ENCODE measurements at regions not wholly inside any gene's neighbourhood (a gene's known extent, or its start where the extent isn't known, plus 50 kb on each side); places are given as distances from the start of the nearest gene placed in this dataset.
"Not testable (repeated sequence)": the region's sequence is repeated elsewhere in the genome, so short reads cannot be mapped to it uniquely, and the experiment has no call there.

DNA sequence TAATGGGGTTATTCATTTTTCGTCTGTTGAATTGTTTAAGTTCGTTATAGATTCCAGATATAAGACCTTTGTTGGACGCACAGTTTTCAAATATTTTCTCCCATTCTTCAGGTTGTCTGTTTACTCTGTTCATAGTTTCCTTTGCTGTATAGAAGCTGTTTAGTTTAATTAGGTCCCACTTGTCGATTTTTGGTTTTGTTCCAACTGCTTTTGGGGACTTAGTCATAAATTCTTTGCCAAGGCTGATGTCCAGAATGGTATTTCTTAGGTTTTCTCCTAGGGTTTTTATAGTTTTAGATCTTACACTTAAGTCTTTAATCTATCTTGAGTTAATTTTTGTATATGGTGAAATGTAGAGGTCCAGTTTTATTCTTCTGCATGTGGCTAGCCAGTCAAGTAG lies 58.9 kb upstream of the ZNF280D start:
- CTCF ChIA-PET, result no interaction called here
- POLR2A ChIA-PET, result no interaction called here
- no peak for DNase-seq (ENCODE audit: low read depth, low spot score)
- Histone ChIP-seq H3K27ac (ENCODE audit: low read depth, low read length) (no peak overlapping the region), H3K9me3 (ENCODE audit: control insufficient read depth, insufficient read depth, low read length) (no peaks in the 10 kb centered on the region), H3K27me3 (ENCODE audit: control insufficient read depth, insufficient read depth, low read length) (no peaks in the 10 kb centered on the region), H3K4me3 (ENCODE audit: low read depth, low read length) (no peak overlapping the region)
- TF ChIP-seq, protein P1, sequence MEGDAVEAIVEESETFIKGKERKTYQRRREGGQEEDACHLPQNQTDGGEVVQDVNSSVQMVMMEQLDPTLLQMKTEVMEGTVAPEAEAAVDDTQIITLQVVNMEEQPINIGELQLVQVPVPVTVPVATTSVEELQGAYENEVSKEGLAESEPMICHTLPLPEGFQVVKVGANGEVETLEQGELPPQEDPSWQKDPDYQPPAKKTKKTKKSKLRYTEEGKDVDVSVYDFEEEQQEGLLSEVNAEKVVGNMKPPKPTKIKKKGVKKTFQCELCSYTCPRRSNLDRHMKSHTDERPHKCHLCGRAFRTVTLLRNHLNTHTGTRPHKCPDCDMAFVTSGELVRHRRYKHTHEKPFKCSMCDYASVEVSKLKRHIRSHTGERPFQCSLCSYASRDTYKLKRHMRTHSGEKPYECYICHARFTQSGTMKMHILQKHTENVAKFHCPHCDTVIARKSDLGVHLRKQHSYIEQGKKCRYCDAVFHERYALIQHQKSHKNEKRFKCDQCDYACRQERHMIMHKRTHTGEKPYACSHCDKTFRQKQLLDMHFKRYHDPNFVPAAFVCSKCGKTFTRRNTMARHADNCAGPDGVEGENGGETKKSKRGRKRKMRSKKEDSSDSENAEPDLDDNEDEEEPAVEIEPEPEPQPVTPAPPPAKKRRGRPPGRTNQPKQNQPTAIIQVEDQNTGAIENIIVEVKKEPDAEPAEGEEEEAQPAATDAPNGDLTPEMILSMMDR (IDR thresholded peaks at IDR 0.05; ENCODE audit: low read depth, low read length), result no peak

DNA sequence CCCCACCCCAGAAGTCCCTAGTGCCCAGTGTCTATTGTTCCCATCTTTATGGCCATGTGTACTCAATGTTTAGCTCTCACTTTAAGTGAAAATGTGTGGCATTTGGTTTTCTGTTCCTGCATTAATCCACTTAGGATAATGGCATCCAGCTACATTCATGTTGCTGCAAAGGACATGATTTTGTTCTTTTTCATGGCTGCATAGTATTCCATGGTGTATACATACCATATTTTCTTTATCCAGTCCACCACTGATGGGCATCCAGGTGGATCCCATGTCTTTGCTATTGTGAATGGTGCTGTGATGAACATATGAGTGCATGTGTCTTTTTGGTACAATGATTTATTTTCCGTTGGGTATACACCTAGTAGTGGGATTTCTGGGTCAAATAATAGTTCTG lies 58.2 kb upstream of the ZNF280D start:
- H3K4me3 ChIP-seq (ENCODE audit: low read depth, low read length); CTCF ChIA-PET; H3K27me3 ChIP-seq (ENCODE audit: control insufficient read depth, insufficient read depth, low read length); DNase-seq (ENCODE audit: low read depth, low spot score); POLR2A ChIA-PET; H3K9me3 ChIP-seq (ENCODE audit: control insufficient read depth, insufficient read depth, low read length); H3K27ac ChIP-seq (ENCODE audit: low read depth, low read length): not testable (repeated sequence)

DNA sequence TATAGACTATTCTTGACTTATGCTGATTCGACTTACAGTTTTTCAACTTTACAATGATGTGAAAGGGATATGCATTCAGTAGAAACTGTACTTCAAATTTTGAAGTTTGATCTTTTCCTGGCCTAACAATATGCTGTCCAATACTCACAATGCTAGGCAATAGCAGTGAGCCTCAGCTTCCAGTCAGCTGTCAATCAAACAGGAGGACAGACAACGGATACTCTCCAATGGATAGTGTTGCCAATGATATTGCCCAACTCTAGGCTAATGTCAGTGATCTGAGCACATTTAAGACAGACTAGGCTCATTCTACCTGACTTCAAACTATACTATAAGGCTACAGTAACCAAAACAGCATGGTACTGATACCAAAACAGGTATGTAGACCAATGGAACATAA lies 55.0 kb upstream of the ZNF280D start:
- ChIA-PET POLR2A (no interaction called here), CTCF (no interaction called here)
- no peak overlapping the region for H3K4me3 ChIP-seq (ENCODE audit: low read depth, low read length)
- TF ChIP-seq, protein P1 (IDR thresholded peaks at IDR 0.05; ENCODE audit: low read depth, low read length), result no peak
- H3K9me3 ChIP-seq (ENCODE audit: control insufficient read depth, insufficient read depth, low read length), result no peaks in the 10 kb centered on the region
- H3K27me3 ChIP-seq (ENCODE audit: control insufficient read depth, insufficient read depth, low read length), result no peaks in the 10 kb centered on the region
- H3K27ac ChIP-seq (ENCODE audit: low read depth, low read length), result no peak overlapping the region
- DNase-seq (ENCODE audit: low read depth, low spot score), result no peak

DNA sequence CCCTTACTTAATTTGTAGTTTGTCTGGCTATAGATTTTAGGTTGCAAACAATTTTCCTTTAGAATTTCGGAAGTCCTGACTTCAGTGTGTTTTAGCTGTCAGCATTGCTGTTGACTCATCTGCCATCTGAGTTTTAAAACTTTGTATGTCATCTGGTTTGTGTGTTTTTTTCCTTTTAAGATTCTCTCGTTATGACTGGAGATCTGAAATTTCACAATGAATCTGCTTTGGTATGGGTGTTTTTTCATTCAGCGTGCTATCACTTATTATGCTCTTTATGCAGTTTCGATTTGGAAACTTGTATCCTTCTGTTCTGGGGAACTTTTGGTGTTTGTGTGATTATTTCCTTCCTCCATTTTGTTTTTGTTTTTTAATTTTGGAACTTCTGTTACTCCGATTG lies 53.7 kb upstream of the ZNF280D start:
- DNase-seq (ENCODE audit: low read depth, low spot score), result no peak
- Histone ChIP-seq H3K27me3 (ENCODE audit: control insufficient read depth, insufficient read depth, low read length) (no peaks in the 10 kb centered on the region), H3K9me3 (ENCODE audit: control insufficient read depth, insufficient read depth, low read length) (no peaks in the 10 kb centered on the region), H3K27ac (ENCODE audit: low read depth, low read length) (no peak overlapping the region), H3K4me3 (ENCODE audit: low read depth, low read length) (no peak overlapping the region)
- TF ChIP-seq, protein P1 (IDR thresholded peaks at IDR 0.05; ENCODE audit: low read depth, low read length), result no peak
- ChIA-PET POLR2A (no interaction called here), CTCF (interaction anchor here (0.9 kb wide), 1 partner anchor 352 kb away, joined by 3 read pairs; no protein-coding TSS in a partner anchor)

DNA sequence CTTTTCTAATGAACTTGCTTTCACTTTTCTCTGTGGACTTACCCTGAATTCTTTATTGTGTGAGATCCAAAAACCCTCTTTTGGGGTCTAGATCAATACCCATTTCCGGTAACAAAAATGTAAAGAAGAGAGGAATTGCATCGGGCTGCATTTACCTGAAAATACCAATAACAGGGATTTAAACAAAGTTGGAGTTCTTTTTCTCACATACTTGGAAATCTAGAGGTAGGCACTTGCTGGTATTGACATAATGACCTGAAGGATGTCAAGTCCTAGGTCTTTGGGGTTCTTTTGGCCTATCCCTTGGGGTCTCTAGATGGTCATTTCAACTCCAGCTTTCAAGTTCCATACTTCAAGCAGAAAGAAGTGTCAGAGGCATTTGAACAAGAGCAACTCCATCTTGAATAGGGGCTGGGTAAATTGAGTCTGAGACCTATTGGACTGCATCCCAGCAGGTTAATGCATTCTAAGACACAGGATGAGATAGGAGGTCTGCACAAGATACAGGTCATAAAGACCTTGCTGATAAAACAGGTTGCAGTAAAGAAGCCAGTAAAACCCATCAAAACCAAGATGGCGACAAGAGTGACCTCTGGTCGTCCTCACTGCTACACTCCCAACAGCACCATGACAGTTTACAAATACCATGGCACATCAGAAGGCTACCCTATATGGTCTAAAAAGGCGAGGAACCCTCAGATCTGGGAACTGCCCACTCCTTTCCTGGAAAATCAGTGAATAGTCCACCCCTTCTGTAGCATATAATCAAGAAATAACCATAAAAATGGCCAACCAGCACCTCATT lies 50.8 kb upstream of the ZNF280D start:
- Histone ChIP-seq H3K4me3 (ENCODE audit: low read depth, low read length) (no peak overlapping the region), H3K27me3 (ENCODE audit: control insufficient read depth, insufficient read depth, low read length) (no peaks in the 10 kb centered on the region), H3K27ac (ENCODE audit: low read depth, low read length) (no peak overlapping the region), H3K9me3 (ENCODE audit: control insufficient read depth, insufficient read depth, low read length) (peaks cover 5% of the 10 kb centered on the region; the same call in 1 of the 2 replicates)
- ChIA-PET POLR2A (no interaction called here), CTCF (no interaction called here)
- TF ChIP-seq, protein P1 (IDR thresholded peaks at IDR 0.05; ENCODE audit: low read depth, low read length), result no peak
- DNase-seq (ENCODE audit: low read depth, low spot score), result no peak
